ENCODE measurements at regions not wholly inside any gene's neighbourhood (a gene's known extent, or its start where the extent isn't known, plus 50 kb on each side); places are given as distances from the start of the nearest gene placed in this dataset.

- POLR2A ChIA-PET (ENCODE audit: low non-redundant PET), result no interaction called here
- H3K9me3 ChIP-seq (ENCODE audit: low read depth, low read length, poor library complexity, severe bottlenecking), result no peaks in the 10 kb centered on the region
- no peaks in the 10 kb centered on the region for H3K27me3 ChIP-seq (replicated peaks; ENCODE audit: insufficient read depth, low read depth, low read length, poor library complexity)
- H3K36me3 ChIP-seq (ENCODE audit: insufficient read depth, low read length, poor library complexity, severe bottlenecking), result no peaks in the 10 kb centered on the region
- DNase-seq (ENCODE audit: low spot score), result no peak
- CTCF ChIA-PET, result no interaction called here
- no TSS peak for BruUV-seq (replicated peaks)
- no peak overlapping the region for H3K27ac ChIP-seq (ENCODE audit: low read depth, low read length, poor library complexity, severe bottlenecking)
- H3K4me1 ChIP-seq (ENCODE audit: insufficient read depth, low read length, poor library complexity, severe bottlenecking), result peaks cover 4% of the 10 kb centered on the region
- no peak overlapping the region for H3K4me3 ChIP-seq (ENCODE audit: low read depth, low read length, poor library complexity, severe bottlenecking)
- intact Hi-C loops (cut with micrococcal nuclease; ENCODE audit: unreplicated experiment), result no loop called here
- TF ChIP-seq EZH2 (IDR thresholded peaks at IDR 0.05; ENCODE audit: borderline replicate concordance, low read depth, low read length, poor library complexity, severe bottlenecking) (no peak), CTCF (conservative IDR thresholded peaks at IDR 0.05; ENCODE audit: low read depth, low read length) (no peak)
Measured at GRCh38 chr2:71935262-71935848, 212.3 kb downstream of the CYP26B1 start.

- CTCF ChIA-PET, result interaction anchor here (1.0 kb wide), 1 partner anchor 215 kb away, joined by 3 read pairs; no protein-coding TSS in a partner anchor
- Histone ChIP-seq H3K27me3 (replicated peaks; ENCODE audit: insufficient read depth, low read depth, low read length, poor library complexity) (no peaks in the 10 kb centered on the region), H3K36me3 (ENCODE audit: insufficient read depth, low read length, poor library complexity, severe bottlenecking) (no peaks in the 10 kb centered on the region), H3K27ac (ENCODE audit: low read depth, low read length, poor library complexity, severe bottlenecking) (no peak overlapping the region), H3K4me1 (ENCODE audit: insufficient read depth, low read length, poor library complexity, severe bottlenecking) (peaks cover 4% of the 10 kb centered on the region), H3K9me3 (ENCODE audit: low read depth, low read length, poor library complexity, severe bottlenecking) (no peaks in the 10 kb centered on the region), H3K4me3 (ENCODE audit: low read depth, low read length, poor library complexity, severe bottlenecking) (no peak overlapping the region)
- DNase-seq (ENCODE audit: low spot score), result peak; percentile 31
- intact Hi-C loops (cut with micrococcal nuclease; ENCODE audit: unreplicated experiment), result no loop called here
- no peak for TF ChIP-seq CTCF (conservative IDR thresholded peaks at IDR 0.05; ENCODE audit: low read depth, low read length)
- TF ChIP-seq EZH2 (IDR thresholded peaks at IDR 0.05; ENCODE audit: borderline replicate concordance, low read depth, low read length, poor library complexity, severe bottlenecking), result no peak
- POLR2A ChIA-PET (ENCODE audit: low non-redundant PET), result no interaction called here
- BruUV-seq (replicated peaks), result no TSS peak
Measured at GRCh38 chr2:71934595-71935261, 212.9 kb downstream of the CYP26B1 start.

- TF ChIP-seq EZH2 (IDR thresholded peaks at IDR 0.05; ENCODE audit: borderline replicate concordance, low read depth, low read length, poor library complexity, severe bottlenecking), result no peak
- TF ChIP-seq CTCF (conservative IDR thresholded peaks at IDR 0.05; ENCODE audit: low read depth, low read length), result no peak
- intact Hi-C loops (cut with micrococcal nuclease; ENCODE audit: unreplicated experiment), result no loop called here
- POLR2A ChIA-PET (ENCODE audit: low non-redundant PET), result no interaction called here
- H3K9me3 ChIP-seq (ENCODE audit: low read depth, low read length, poor library complexity, severe bottlenecking), result no peaks in the 10 kb centered on the region
- no peak overlapping the region for H3K27ac ChIP-seq (ENCODE audit: low read depth, low read length, poor library complexity, severe bottlenecking)
- CTCF ChIA-PET, result interaction anchor here (1.0 kb wide), 1 partner anchor 216 kb away, joined by 3 read pairs; no protein-coding TSS in a partner anchor
- DNase-seq (ENCODE audit: low spot score), result no peak
- no peak overlapping the region for H3K4me3 ChIP-seq (ENCODE audit: low read depth, low read length, poor library complexity, severe bottlenecking)
- peaks cover 4% of the 10 kb centered on the region for H3K4me1 ChIP-seq (ENCODE audit: insufficient read depth, low read length, poor library complexity, severe bottlenecking)
- BruUV-seq (replicated peaks), result no TSS peak
- no peaks in the 10 kb centered on the region for H3K36me3 ChIP-seq (ENCODE audit: insufficient read depth, low read length, poor library complexity, severe bottlenecking)
- H3K27me3 ChIP-seq (replicated peaks; ENCODE audit: insufficient read depth, low read depth, low read length, poor library complexity), result no peaks in the 10 kb centered on the region
Measured at GRCh38 chr2:71934320-71934593, 213.4 kb downstream of the CYP26B1 start.

All from A673 (cell line).